OCI-LY7 (cell line): ENCODE measurements at regions not wholly inside any gene's neighbourhood (a gene's known extent, or its start where the extent isn't known, plus 50 kb on each side); places are given as distances from the start of the nearest gene placed in this dataset.

Experiments
- EZH2phosphoT487 ChIP-seq: fragments of 200-600 bp; sonication (generic); IDR thresholded peaks from 2 replicates; pipeline ENCODE4 v1.6.1; 2018; ENCODE audit warnings: low read depth, borderline replicate concordance, mild to moderate bottlenecking, mixed run types, antibody characterized with exemption, low read length, moderate library complexity, mixed read lengths
- TF ChIP-seq, protein P1 (sequence below): fragments of 200-600 bp; sonication (generic); conservative IDR thresholded peaks from 2 replicates; pipeline ENCODE4 v1.5.1; 2014; ENCODE audit warnings: mild to moderate bottlenecking, antibody characterized with exemption, low read length, moderate library complexity, mixed read lengths

DNA sequence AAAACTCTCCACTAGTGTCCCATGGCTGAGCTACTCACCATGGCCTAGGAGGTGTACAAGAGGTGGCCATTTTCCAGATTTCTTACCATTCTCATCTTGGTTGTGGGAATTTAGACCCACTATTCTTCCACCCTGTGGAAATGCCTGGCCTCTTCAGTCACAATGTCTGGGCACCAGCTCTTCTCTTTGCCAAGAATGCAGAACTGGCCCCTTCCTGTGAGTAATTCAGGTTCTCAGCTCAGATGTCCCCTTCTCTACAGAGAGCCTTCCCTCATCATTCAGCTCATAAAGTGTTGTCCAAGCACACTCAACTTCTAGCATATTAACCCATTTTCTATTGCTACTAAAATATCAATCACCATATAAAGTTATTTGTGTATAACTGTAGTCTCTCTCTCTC lies 575.5 kb upstream of the KCNMB2 start:
- no peak for TF ChIP-seq EZH2phosphoT487
- TF ChIP-seq, protein P1, sequence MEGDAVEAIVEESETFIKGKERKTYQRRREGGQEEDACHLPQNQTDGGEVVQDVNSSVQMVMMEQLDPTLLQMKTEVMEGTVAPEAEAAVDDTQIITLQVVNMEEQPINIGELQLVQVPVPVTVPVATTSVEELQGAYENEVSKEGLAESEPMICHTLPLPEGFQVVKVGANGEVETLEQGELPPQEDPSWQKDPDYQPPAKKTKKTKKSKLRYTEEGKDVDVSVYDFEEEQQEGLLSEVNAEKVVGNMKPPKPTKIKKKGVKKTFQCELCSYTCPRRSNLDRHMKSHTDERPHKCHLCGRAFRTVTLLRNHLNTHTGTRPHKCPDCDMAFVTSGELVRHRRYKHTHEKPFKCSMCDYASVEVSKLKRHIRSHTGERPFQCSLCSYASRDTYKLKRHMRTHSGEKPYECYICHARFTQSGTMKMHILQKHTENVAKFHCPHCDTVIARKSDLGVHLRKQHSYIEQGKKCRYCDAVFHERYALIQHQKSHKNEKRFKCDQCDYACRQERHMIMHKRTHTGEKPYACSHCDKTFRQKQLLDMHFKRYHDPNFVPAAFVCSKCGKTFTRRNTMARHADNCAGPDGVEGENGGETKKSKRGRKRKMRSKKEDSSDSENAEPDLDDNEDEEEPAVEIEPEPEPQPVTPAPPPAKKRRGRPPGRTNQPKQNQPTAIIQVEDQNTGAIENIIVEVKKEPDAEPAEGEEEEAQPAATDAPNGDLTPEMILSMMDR: no peak
